NCI-H1694 (cell line): ENCODE measurements at regions not wholly inside any gene's neighbourhood (a gene's known extent, or its start where the extent isn't known, plus 50 kb on each side); places are given as distances from the start of the nearest gene placed in this dataset.

Experiments used
- DNase-seq: peaks from one replicate; lab custom pipeline; 2025; lab: John Stamatoyannopoulos, UW

- no peak for DNase-seq
Observed at GRCh38 chr11:41866525-41866924, 407.1 kb upstream of the LRRC4C start.

GRCh38 chr11:41868606-41869005 lies 409.2 kb upstream of the LRRC4C start:
- DNase-seq, result no peak

GRCh38 chr11:41872426-41872825 lies 413.0 kb upstream of the LRRC4C start:
- DNase-seq, result no peak

DNA sequence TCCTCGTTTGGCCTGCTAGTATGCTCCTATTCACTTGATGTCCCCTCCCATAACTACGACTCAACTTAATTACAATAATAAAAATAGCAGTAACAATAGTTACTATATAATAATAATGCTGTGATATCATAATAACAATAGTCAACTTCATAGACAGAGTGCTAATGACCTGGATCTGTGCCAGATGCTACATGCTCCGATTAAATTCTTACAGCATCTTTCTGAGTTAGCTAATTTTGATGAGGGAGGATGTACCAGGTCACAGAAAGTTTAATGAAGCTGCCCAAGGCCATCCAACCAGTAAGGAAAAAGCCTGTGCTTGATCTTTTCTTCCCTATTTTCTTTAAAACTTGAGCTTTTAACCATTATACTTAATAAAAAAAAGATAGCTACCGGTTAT lies 413.4 kb upstream of the LRRC4C start:
- DNase-seq, result no peak

- DNase-seq, result no peak
Observed at GRCh38 chr11:41878095-41878494, 418.6 kb upstream of the LRRC4C start.

- DNase-seq, result no peak
Observed at GRCh38 chr11:41879214-41879613, 419.8 kb upstream of the LRRC4C start.

DNA sequence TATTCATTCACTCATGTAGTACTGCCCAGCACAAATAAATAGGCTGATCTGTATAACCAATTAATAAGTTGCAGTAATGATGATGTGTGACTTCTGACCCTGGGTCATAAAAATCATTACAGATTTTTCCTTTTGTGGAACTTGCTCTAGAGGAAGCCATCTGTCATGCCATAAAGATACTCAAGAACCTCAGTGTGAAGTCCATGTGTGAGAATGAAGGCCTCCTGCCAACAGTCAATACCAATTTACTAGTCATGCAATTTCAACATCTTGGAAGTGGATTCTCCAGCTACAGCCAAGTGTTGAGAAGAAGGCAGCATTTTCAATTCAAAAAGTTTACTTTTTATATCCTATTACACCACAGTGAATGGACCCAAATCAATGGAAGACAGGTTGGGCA lies 435.6 kb upstream of the LRRC4C start:
- no peak for DNase-seq

DNA sequence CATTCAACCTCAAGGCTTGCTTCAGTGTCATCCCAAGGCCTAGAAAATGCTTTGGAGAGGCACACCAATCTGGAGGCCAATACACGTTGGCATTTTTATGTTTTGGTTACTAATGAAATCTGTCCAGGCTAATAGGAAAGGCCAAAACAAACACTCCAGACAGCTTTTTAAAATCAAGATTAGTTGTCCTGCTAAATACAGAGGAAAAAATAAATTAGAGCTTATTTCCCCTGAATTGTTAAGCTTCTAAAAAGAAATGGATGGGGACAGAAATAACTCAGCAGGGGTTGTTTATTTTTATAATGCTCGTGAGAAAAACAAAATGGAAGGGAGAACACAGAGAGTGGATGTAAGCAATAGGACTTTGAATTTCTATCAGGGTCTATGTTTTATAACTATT lies 438.5 kb upstream of the LRRC4C start:
- DNase-seq, result no peak

GRCh38 chr11:41917900-41918299 lies 458.4 kb upstream of the LRRC4C start:
- no peak for DNase-seq

DNA sequence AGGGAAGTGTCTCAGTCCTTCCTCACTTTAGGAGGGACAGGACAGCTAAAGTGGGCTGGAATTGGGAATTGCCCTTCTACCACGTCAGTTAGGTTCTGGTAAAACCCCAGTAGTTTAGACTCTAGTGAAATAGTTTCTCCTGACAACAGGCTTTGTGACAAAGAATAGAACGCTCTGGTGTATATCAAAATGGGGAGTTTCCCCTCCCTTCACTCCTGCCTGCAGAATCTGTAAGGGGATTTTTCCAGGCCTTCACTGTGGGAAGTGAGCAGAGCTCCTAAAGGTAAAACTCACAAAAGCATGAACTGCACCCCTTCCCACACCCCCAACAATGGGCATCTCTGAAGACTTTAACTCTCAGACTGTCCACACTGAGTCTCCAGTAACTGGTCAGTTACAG lies 460.9 kb upstream of the LRRC4C start:
- no peak for DNase-seq

GRCh38 chr11:41921746-41922390 lies 462.4 kb upstream of the LRRC4C start:
- DNase-seq, result no peak

DNA sequence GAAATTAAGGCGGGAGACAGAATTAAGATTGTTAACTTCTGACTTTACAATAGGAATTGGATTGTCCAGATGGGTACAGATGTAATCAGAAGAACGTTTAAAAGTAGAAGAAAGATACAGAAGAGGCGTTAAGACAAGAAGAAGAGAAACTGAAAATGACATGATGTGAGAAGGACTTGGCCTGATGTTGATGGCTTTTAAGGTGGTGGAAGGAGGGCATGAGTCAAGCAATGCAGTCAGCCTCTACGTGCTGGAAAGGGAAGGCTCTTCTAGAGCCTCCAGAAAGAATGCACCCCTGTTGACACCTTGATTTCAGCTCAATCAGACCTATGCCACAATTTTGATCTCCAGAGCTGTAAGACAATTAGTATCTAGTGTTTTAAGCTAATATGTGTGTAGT lies 466.9 kb upstream of the LRRC4C start:
- no peak for DNase-seq

DNA sequence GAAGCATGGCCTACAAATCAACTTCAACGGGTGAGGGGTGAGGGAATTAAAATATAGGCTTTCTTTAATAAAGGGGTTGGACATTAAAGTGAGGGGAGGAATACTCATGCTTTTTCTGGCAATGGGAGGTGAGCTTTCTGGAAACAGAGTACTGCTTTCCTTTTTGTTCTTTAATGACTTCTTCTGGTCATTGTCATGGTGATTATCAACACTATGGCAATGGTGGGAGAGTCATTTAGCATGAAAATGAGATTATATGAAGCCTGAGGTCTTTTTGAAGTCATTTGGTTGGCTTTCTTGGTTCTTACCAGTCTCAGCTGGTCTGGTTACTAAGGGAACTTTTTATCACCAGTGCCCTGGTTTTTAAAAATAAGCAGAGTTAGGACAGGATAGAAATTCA lies 475.8 kb upstream of the LRRC4C start:
- DNase-seq, result no peak

DNA sequence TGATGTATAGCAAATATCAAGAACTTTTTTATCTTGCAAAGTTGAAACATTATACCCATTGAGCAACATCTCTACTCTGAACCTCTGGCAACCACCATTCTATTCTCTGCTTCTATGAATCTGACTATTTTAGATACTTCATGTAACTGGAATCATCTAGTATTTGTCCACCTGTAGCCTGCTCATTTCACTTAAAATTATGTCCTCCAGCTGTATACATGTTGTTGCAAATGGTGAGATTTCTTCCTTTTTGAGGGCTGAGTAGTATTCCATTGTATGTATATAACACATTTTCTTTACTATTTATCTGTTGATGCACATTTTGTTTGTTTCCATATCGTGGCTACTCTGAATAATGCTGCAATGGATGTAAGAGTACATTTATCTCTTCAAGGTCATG lies 476.3 kb upstream of the LRRC4C start:
- no peak for DNase-seq

GRCh38 chr11:41943656-41944055 lies 484.2 kb upstream of the LRRC4C start:
- DNase-seq, result no peak

GRCh38 chr11:41947392-41947791 lies 487.9 kb upstream of the LRRC4C start:
- no peak for DNase-seq

DNA sequence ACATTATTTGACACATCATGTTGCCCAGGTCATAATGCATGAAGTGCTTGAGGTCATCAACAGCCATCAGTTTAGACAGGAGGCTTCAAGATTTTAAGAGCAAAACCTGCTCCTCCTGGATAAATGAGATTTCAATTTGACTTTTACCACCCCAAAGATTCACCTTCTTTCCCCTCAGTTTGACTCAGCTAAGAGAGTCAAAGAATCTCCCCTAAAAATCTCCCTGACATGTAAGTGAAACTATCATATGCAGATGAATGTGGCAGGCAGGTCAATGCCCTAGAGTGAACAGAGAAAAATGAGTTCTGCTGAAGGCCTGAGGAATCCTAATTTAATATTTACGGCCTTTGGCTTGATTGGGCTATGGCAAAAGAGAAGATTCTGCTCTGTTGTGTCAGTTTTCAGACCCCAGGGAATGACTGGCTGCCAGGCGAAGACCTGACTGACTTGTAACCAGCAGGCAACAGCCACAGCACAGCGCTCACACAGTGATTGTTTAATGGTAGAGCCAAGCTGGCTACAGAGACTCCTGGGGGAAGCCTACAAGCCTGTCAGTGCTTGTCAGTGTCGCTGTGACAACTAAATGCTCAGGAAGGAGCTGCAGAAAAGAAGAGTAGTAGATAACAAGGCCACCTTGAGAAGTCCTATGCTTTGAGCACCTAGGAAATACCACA lies 491.2 kb upstream of the LRRC4C start:
- no peak for DNase-seq

- DNase-seq, result no peak
Observed at GRCh38 chr11:41954034-41954433, 494.6 kb upstream of the LRRC4C start.

DNA sequence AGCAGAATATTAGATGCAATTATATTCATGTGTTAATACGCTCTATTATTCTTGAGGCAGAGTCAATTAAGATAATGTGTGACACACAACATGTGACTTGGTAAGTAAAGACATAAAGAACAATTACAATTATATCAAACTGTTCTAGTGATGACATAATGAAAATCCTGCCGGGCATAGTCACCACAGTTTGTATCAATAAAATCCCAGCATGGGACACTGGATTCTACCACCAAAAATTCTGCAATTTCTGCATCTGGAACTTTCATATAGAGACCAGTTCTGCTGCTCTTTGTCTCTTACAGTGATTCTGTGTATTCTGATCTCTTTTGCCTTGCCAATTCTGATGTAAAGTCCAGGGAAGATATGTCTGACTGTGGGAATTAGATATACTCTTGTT lies 495.6 kb upstream of the LRRC4C start:
- no peak for DNase-seq

DNA sequence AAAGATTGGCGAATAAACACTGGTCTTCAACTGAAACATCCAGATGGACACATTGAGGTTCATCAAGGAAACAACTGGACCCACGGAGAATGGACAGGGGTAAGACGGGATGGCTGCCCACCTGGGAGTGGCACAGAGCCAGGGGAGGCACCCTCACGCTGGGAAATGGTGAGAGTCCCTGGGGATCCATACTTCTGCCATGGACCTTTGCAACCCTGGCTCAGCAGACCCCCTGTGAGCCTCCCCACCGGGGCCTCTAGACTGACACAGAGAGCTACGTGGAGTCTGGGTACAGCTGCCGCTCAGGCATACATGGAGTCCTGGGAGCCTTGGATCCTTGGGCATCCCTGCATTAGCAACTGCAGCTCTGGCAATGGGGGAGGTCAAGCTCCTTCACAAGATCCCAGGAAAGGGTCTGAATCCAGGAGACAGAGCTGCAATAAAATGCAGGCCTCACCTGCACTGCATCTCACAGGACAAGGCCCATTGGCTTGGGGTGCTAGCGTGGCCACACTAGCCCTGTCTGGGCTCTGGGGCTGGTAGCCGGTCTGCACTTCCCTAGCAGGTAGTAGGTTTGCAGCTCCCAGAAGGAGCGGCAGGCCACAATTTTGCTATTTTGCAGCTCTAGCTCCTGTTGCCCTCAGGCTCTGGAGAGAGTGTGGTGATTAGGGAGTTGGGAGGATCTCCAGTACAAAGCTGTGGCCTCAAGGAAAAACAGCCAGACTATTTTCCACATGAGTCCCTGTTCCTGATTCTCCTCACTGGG lies 496.4 kb upstream of the LRRC4C start:
- no peak for DNase-seq

DNA sequence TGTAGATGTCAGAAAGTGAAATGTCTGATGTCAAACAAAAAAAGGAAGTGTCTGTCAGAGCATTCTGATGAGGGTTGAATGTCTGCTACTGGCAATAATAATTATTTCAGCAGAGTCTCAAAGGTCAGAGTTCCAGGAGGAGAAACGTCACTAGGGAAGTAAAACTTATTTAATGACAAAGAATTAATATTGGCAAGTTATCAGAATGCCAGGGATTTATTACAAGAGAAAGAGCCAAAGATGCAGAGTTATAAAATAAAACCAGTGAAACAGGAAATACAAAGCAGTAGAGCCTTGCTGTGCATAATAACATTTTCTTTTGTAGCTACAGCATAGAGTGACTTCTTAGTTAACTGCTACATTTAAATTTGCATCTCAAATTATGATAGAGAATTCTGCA lies 504.0 kb upstream of the LRRC4C start:
- DNase-seq, result no peak

DNA sequence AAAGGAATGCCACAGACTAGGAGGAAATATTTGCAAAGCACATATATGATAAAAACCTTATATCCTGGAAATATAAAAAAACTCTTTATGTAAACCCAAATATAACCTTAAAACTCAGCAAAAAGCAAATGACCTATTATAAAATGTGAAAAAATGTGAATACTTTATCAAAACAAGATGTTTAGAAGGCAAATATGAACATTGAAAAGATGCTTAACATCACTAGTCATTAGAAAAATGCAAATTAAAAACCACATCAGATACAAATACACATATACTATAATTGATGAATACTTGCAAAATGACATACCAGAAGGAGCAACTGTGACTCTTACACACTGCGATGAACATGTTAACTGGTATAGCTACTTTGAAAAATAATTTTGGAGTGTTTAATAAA lies 511.2 kb upstream of the LRRC4C start:
- DNase-seq, result no peak

DNA sequence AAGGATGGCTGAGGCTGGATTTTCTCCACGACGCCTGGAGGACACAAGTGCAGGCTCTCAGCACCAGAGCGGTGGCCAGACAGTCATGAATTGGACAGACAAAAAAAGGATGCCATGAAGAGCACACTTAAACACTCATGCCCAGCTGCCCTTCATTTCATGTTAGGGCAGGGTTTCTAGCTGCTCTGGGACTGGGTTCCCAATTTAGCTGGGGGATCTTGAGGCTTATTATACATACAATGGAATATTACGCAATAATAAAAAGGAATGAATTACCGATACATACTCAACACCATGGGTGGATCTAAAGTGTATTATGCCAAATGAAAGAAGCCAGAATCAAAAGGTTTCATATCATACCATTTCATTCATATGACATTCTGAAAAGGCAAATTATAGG lies 512.1 kb upstream of the LRRC4C start:
- no peak for DNase-seq
